H1 (cell line): ENCODE measurements at regions not wholly inside any gene's neighbourhood (a gene's known extent, or its start where the extent isn't known, plus 50 kb on each side); places are given as distances from the start of the nearest gene placed in this dataset.

Source experiments
- CTCF ChIA-PET: fragments of 300-600 bp; sonication (Branson Sonifier 250); formaldehyde crosslinking; loops from one replicate; lab custom pipeline; 2021; ENCODE audit not compliant: partially characterized antibody; lab: Charles Lee
- POLR2A ChIA-PET: fragments of 300-600 bp; sonication (Branson Sonifier 250); formaldehyde crosslinking; loops from one replicate; lab custom pipeline; 2021; ENCODE audit warnings: inconsistent platforms; ENCODE audit not compliant: partially characterized antibody; lab: Charles Lee
- DNase-seq, 2 experiments: peaks; one replicate each; pipeline versions ENCODE4 v3.0.0 to v3.0.0-alpha.2; 2010 to 2022; ENCODE audit warnings: low spot score in 2 of 2, low read depth in 1 of 2, mixed read lengths in 1 of 2
- FAIRE-seq: peaks from 2 replicates; lab custom pipeline; 2011; peaks lifted over from hg19 to GRCh38; lab: Jason Lieb, UNC
- H2AFZ ChIP-seq: 2 replicates; pipeline ENCODE4 v1.8.1; 2012; ENCODE audit warnings: low read length, inconsistent platforms
- H2AK5ac ChIP-seq: 2 replicates; pipeline ENCODE4 v1.6.1; 2013; ENCODE audit warnings: low read depth, low read length
- H2BK120ac ChIP-seq: replicated peaks from 2 replicates; pipeline ENCODE3; 2013; ENCODE audit warnings: low read depth, low read length, inconsistent platforms
- H2BK12ac ChIP-seq: 2 replicates; pipeline ENCODE4 v1.6.1; 2013; ENCODE audit warnings: low read depth, low read length
- H2BK15ac ChIP-seq: 2 replicates; pipeline ENCODE4 v1.6.1; 2013; ENCODE audit warnings: low read length
- H2BK20ac ChIP-seq: 2 replicates; pipeline ENCODE4 v1.6.1; 2013; ENCODE audit warnings: low read length
- H2BK5ac ChIP-seq: 2 replicates; pipeline ENCODE4 v1.6.1; 2013; ENCODE audit warnings: low read depth, low read length
- H3K14ac ChIP-seq: 2 replicates; pipeline ENCODE4 v1.6.1; 2013; ENCODE audit warnings: inconsistent platforms; ENCODE audit not compliant: insufficient read length
- H3K18ac ChIP-seq: 2 replicates; pipeline ENCODE4 v1.6.1; 2013; ENCODE audit warnings: low read length; ENCODE audit errors: extremely low read depth
- H3K23ac ChIP-seq: 2 replicates; pipeline ENCODE4 v1.6.1; 2013; ENCODE audit warnings: inconsistent platforms; ENCODE audit not compliant: insufficient read length
- H3K23me2 ChIP-seq: 2 replicates; pipeline ENCODE4 v1.6.1; 2013; ENCODE audit warnings: low read depth, low read length
- H3K27ac ChIP-seq: 2 replicates; pipeline ENCODE4 v1.6.1; 2011; ENCODE audit warnings: low read depth, low read length, inconsistent platforms
- H3K27me3 ChIP-seq, 4 experiments: replicated peaks in 1 of 4; 1 replicate in 1 of 4; 2 replicates in 3 of 4; pipeline versions ENCODE4 v1.6.1 to v1.8.1; 2011 to 2013; ENCODE audit warnings: low read length in 3 of 4, mild to moderate bottlenecking in 3 of 4, inconsistent platforms in 2 of 4, mixed read lengths in 2 of 4, moderate library complexity in 1 of 4; ENCODE audit not compliant: control insufficient read depth in 3 of 4, insufficient read depth in 3 of 4; ENCODE audit errors: extremely low read depth in 1 of 4
- H3K36me3 ChIP-seq, 4 experiments: 2 replicates each; pipeline versions ENCODE4 v1.6.1 to v1.8.1; 2011 to 2013; ENCODE audit warnings: mild to moderate bottlenecking in 4 of 4, low read length in 3 of 4, moderate library complexity in 2 of 4, control low read depth in 1 of 4, inconsistent platforms in 1 of 4; ENCODE audit not compliant: insufficient read depth in 4 of 4, control insufficient read depth in 2 of 4
- H3K4ac ChIP-seq: replicated peaks from 2 replicates; pipeline ENCODE3; 2013; ENCODE audit warnings: low read length, low read depth, mixed read lengths, inconsistent platforms; ENCODE audit not compliant: insufficient read length
- H3K4me1 ChIP-seq, 4 experiments: replicated peaks in 1 of 4; 1 replicate in 1 of 4; 2 replicates in 3 of 4; pipeline versions ENCODE4 v1.6.1 to v1.8.1; 2011 to 2013; ENCODE audit warnings: low read length in 3 of 4, inconsistent platforms in 2 of 4, mixed read lengths in 1 of 4; ENCODE audit not compliant: insufficient read depth in 4 of 4, control insufficient read depth in 3 of 4
- H3K4me2 ChIP-seq, 2 experiments: 2 replicates each; pipeline versions ENCODE4 v1.6.1 to v1.8.1; 2011 to 2013; ENCODE audit warnings: low read depth in 2 of 2, low read length in 2 of 2, control low read depth in 1 of 2, inconsistent platforms in 1 of 2, mild to moderate bottlenecking in 1 of 2; ENCODE audit not compliant: insufficient read depth in 1 of 2
- H3K4me3 ChIP-seq, 4 experiments: fragments of 200-600, 300-600 bp in 1 of 4; sonication (generic), shearing (Covaris generic), sonication (Bioruptor Twin) in 1 of 4; 2 replicates each; pipeline versions ENCODE4 v1.5.1 to v1.8.1; 2011 to 2016; ENCODE audit warnings: low read length in 4 of 4, low read depth in 3 of 4, control low read depth in 2 of 4, inconsistent platforms in 2 of 4, mild to moderate bottlenecking in 2 of 4, mixed read lengths in 1 of 4, moderate library complexity in 1 of 4; ENCODE audit not compliant: insufficient read depth in 2 of 4; ENCODE audit errors: extremely low read depth in 1 of 4
- H3K56ac ChIP-seq: replicated peaks from 2 replicates; pipeline ENCODE3; 2013; ENCODE audit warnings: low read depth, mild to moderate bottlenecking, mixed read lengths, low read length, inconsistent platforms; ENCODE audit not compliant: insufficient read length
- H3K79me1 ChIP-seq: 2 replicates; pipeline ENCODE4 v1.6.1; 2013; ENCODE audit warnings: low read depth, low read length, control low read depth
- H3K79me2 ChIP-seq, 2 experiments: 2 replicates each; pipeline versions ENCODE4 v1.6.1 to v1.8.1; 2012 to 2013; ENCODE audit warnings: low read length in 2 of 2, mild to moderate bottlenecking in 2 of 2, inconsistent platforms in 1 of 2; ENCODE audit not compliant: insufficient read depth in 2 of 2, control insufficient read depth in 1 of 2
- H3K9ac ChIP-seq, 4 experiments: replicated peaks in 1 of 4; 1 replicate in 1 of 4; 2 replicates in 3 of 4; pipeline versions ENCODE4 v1.6.1 to v1.8.1; 2011 to 2013; ENCODE audit warnings: low read depth in 3 of 4, low read length in 3 of 4, control low read depth in 2 of 4, mild to moderate bottlenecking in 2 of 4, moderate library complexity in 2 of 4, inconsistent platforms in 1 of 4; ENCODE audit errors: extremely low read depth in 1 of 4
- H3K9me3 ChIP-seq, 2 experiments: 2 replicates each; pipeline versions ENCODE4 v1.6.1 to v1.8.1; 2012 to 2013; ENCODE audit warnings: mild to moderate bottlenecking in 2 of 2, moderate library complexity in 2 of 2, control low read depth in 1 of 2, inconsistent platforms in 1 of 2, low read depth in 1 of 2, low read length in 1 of 2, mixed read lengths in 1 of 2; ENCODE audit not compliant: insufficient read depth in 2 of 2
- H4K20me1 ChIP-seq, 2 experiments: replicated peaks in 1 of 2; 2 replicates each; pipeline versions ENCODE3 to v1.8.1; 2011 to 2013; ENCODE audit warnings: inconsistent platforms in 2 of 2, low read length in 2 of 2, mild to moderate bottlenecking in 1 of 2; ENCODE audit not compliant: insufficient read depth in 2 of 2, control insufficient read depth in 1 of 2
- H4K5ac ChIP-seq: 2 replicates; pipeline ENCODE4 v1.6.1; 2013; ENCODE audit warnings: low read length, low read depth, mixed read lengths, inconsistent platforms; ENCODE audit not compliant: insufficient read length
- H4K8ac ChIP-seq: 2 replicates; pipeline ENCODE4 v1.8.0; 2013; ENCODE audit warnings: mild to moderate bottlenecking, moderate library complexity, low read length, inconsistent platforms; ENCODE audit not compliant: insufficient read depth; ENCODE audit errors: extremely low read depth
- H4K91ac ChIP-seq: replicated peaks from 2 replicates; pipeline ENCODE3; 2013; ENCODE audit warnings: low read length, mixed read lengths, inconsistent platforms; ENCODE audit not compliant: insufficient read length
- BCL11A ChIP-seq, 2 experiments: IDR thresholded peaks; one replicate each; pipeline ENCODE4 v1.6.1; 2011; ENCODE audit warnings: low read depth in 2 of 2, low read length in 2 of 2, mild to moderate bottlenecking in 2 of 2
- CBX5 ChIP-seq: fragments of 300-800, 300-1000 bp; sonication (generic); IDR thresholded peaks from 2 replicates; pipeline ENCODE4 v1.7.1; 2016; ENCODE audit warnings: antibody characterized with exemption, low read length, low read depth
- CHD2 ChIP-seq: IDR thresholded peaks from 2 replicates; pipeline ENCODE4 v1.6.1; 2012; ENCODE audit warnings: low read length, improper control_type of control experiment
- CREB1 ChIP-seq: IDR thresholded peaks from 2 replicates; pipeline ENCODE4 v1.6.1; 2012; ENCODE audit warnings: inconsistent platforms
- CTBP2 ChIP-seq: IDR thresholded peaks from 2 replicates; pipeline ENCODE4 v1.7.0; 2011; ENCODE audit warnings: borderline replicate concordance, mild to moderate bottlenecking, moderate library complexity, mixed read lengths, low read length; ENCODE audit not compliant: insufficient read depth, insufficient read length
- GABPA ChIP-seq: IDR thresholded peaks from 2 replicates; pipeline ENCODE4 v1.6.1; 2011; ENCODE audit warnings: mild to moderate bottlenecking, low read length, moderate library complexity, borderline replicate concordance; ENCODE audit not compliant: insufficient read depth
- GTF2F1 ChIP-seq: IDR thresholded peaks from 2 replicates; pipeline ENCODE4 v1.6.1; 2012; ENCODE audit warnings: low read depth, low read length, improper control_type of control experiment, borderline replicate concordance
- POLR2AphosphoS5 ChIP-seq: IDR thresholded peaks from 2 replicates; pipeline ENCODE4 v1.6.1; 2011; ENCODE audit warnings: low read depth, low read length
- RAD21 ChIP-seq, 2 experiments: IDR thresholded peaks in 1 of 2; conservative IDR thresholded peaks in 1 of 2; 2 replicates each; pipeline ENCODE4 v1.6.1; 2011; ENCODE audit warnings: low read depth in 2 of 2, low read length in 2 of 2, improper control_type of control experiment in 1 of 2, inconsistent platforms in 1 of 2, mild to moderate bottlenecking in 1 of 2, moderate library complexity in 1 of 2
- RNF2 ChIP-seq: fragments of 200-900, 300-1000 bp; sonication (generic); IDR thresholded peaks from 2 replicates; pipeline ENCODE4 v1.7.1; 2016; ENCODE audit warnings: borderline replicate concordance, low read depth, mild to moderate bottlenecking, antibody characterized with exemption, low read length; ENCODE audit not compliant: poor library complexity, severe bottlenecking; ENCODE audit errors: missing control alignments
- SRF ChIP-seq: IDR thresholded peaks from 2 replicates; pipeline ENCODE4 v1.6.1; 2011; ENCODE audit warnings: mild to moderate bottlenecking, low read depth, low read length, moderate library complexity
- TBP ChIP-seq: IDR thresholded peaks from 2 replicates; pipeline ENCODE4 v1.6.1; 2011; ENCODE audit warnings: low read depth, low read length, improper control_type of control experiment
- YY1 ChIP-seq: IDR thresholded peaks from 2 replicates; pipeline ENCODE4 v1.6.1; 2011; ENCODE audit warnings: low read depth, mild to moderate bottlenecking, low read length
- ZNF274 ChIP-seq: IDR thresholded peaks from 2 replicates; pipeline ENCODE4 v1.7.0; 2012; ENCODE audit warnings: low read length, borderline replicate concordance; ENCODE audit errors: extremely low read depth
- WGBS, 2 experiments: shearing (Covaris generic) in 1 of 2; methylation state at CpG; one replicate each; pipeline versions ENCODE4 v1.1.6 to v1.1.7; 2013 to 2015; ENCODE audit warnings: low lambda C conversion rate in 2 of 2, mixed read lengths in 2 of 2, inconsistent platforms in 1 of 2, low coverage in 1 of 2, missing lambda C conversion rate in 1 of 2; ENCODE audit not compliant: insufficient replicate concordance in 2 of 2, insufficient coverage in 1 of 2, insufficient read length in 1 of 2; ENCODE audit errors: extremely low coverage in 1 of 2, missing lambda C conversion rate in 1 of 2; 5-methylcytosine and 5-hydroxymethylcytosine counted together

DNA sequence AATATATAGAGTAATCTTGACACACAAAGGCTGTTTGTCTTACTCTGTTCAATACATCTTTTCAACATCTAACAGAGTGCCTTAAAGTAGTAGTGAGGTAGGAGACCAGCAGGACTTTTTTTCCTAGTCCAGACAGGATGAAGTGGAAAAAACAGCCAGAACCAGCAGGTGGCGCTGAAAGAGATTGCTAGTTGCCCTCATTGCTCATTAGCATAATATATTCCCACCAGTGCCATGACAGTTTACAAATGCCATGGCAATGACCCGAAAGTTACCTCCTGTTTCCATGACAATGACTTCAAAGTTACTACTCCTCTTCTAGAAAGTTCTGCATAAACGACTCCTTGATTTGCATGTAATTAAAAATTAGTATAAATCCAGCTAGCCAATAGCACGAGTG lies 387.4 kb downstream of the ACTL7B start:
- no peaks in the 10 kb centered on the region for H4K20me1 ChIP-seq
- H3K14ac ChIP-seq: no peak overlapping the region
- no peak overlapping the region for H3K27ac ChIP-seq
- no peak for FAIRE-seq
- no peak overlapping the region for H2BK15ac ChIP-seq
- H3K4me3 ChIP-seq: no peak overlapping the region
- no peaks in the 10 kb centered on the region for H3K23me2 ChIP-seq
- H3K56ac ChIP-seq: no peak overlapping the region
- H2AK5ac ChIP-seq: no peak overlapping the region
- no peak overlapping the region for H3K4ac ChIP-seq
- 83% methylated on average over 4 of the region's 4 CpGs; no CpG with 5 or more reads in 1 of the 2 experiments for WGBS, 2 experiments
- H3K79me2 ChIP-seq: no peaks in the 10 kb centered on the region
- H3K36me3 ChIP-seq: no peaks in the 10 kb centered on the region
- H4K8ac ChIP-seq: no peak overlapping the region
- H4K5ac ChIP-seq: no peak overlapping the region
- H3K4me1 ChIP-seq: 0 out of 7 replicates have a peak, but pooled peaks cover 0 to 2% (median 0%) of the 10 kb centered on the region in 4 experiments
- H3K18ac ChIP-seq: no peak overlapping the region
- no peak overlapping the region for H3K9ac ChIP-seq
- H3K79me1 ChIP-seq: no peaks in the 10 kb centered on the region
- no peak overlapping the region for H2BK5ac ChIP-seq
- no peak overlapping the region for H3K23ac ChIP-seq
- H3K27me3 ChIP-seq: no peaks in the 10 kb centered on the region
- no peak overlapping the region for H4K91ac ChIP-seq
- no peak overlapping the region for H2BK120ac ChIP-seq
- H3K9me3 ChIP-seq: no peaks in the 10 kb centered on the region; a peak in 1 of 4 replicates
- ChIA-PET CTCF (interaction anchor here (0.6 to 4.1 kb wide), 23 partner anchors 9 to 1003 kb away, joined by 3 to 33 read pairs (median 4); no protein-coding TSS in a partner anchor), POLR2A (no interaction called here)
- no peak overlapping the region for H3K4me2 ChIP-seq
- no peak overlapping the region for H2BK20ac ChIP-seq
- no peak overlapping the region for H2BK12ac ChIP-seq
- no peak overlapping the region for H2AFZ ChIP-seq
- peak; percentile 17 to 84 for DNase-seq
- peak; percentile 43 to 52 for TF ChIP-seq RAD21 (IDR thresholded peaks at IDR 0.05 in 1 of 2, conservative IDR thresholded peaks at IDR 0.05 in 1 of 2; ENCODE audit: low read depth in 2 of 2, low read length in 2 of 2)
- TF ChIP-seq GABPA: no peak
- no peak for TF ChIP-seq POLR2AphosphoS5
- TF ChIP-seq BCL11A (IDR thresholded peaks at IDR 0.05; ENCODE audit: low read depth in 2 of 2, low read length in 2 of 2): no peak
- no peak for TF ChIP-seq CHD2
- no peak for TF ChIP-seq SRF
- TF ChIP-seq CREB1: no peak
- no peak for TF ChIP-seq CTBP2
- no peak for TF ChIP-seq TBP
- no peak for TF ChIP-seq ZNF274
- no peak for TF ChIP-seq GTF2F1
- no peak for TF ChIP-seq RNF2
- peak; percentile 74; the same call in 1 of the 2 replicates for TF ChIP-seq YY1
- TF ChIP-seq CBX5: no peak
